ENCODE measurements at regions not wholly inside any gene's neighbourhood (a gene's known extent, or its start where the extent isn't known, plus 50 kb on each side); places are given as distances from the start of the nearest gene placed in this dataset.

GRCh38 chr2:75256485-75256884 lies 57.2 kb upstream of the TACR1 start:
- Histone ChIP-seq H3K4me2 (no peak overlapping the region), H3K9me2 (ENCODE audit: insufficient read depth) (0 out of 2 replicates have a peak, but pooled peaks cover 3% of the 10 kb centered on the region), H4K20me1 (replicated peaks; ENCODE audit: insufficient read depth) (no peaks in the 10 kb centered on the region), H3K79me2 (replicated peaks; ENCODE audit: insufficient read depth) (no peaks in the 10 kb centered on the region), H2AFZ (no peak overlapping the region), H3K36me3 (ENCODE audit: insufficient read depth) (peaks cover 11% of the 10 kb centered on the region; the same call in 1 of the 2 replicates), H3F3A (replicated peaks; ENCODE audit: low read depth) (no peaks in the 10 kb centered on the region), H3K27ac (ENCODE audit: low read depth) (no peak overlapping the region), H3K4me3 (no peak overlapping the region), H3K4me1 (ENCODE audit: insufficient read depth) (no peaks in the 10 kb centered on the region), H3K27me3 (ENCODE audit: insufficient read depth) (no peaks in the 10 kb centered on the region)
- DNase-seq (ENCODE audit: low spot score) = no peak
- no peak overlapping the region for H3K27ac Mint-ChIP-seq
- peaks cover 22% of the 10 kb centered on the region; the same call in 2 of the 3 replicates for H3K9me3 Mint-ChIP-seq
- H3K36me3 Mint-ChIP-seq (ENCODE audit: low read depth) = peaks cover 12% of the 10 kb centered on the region; the same call in 2 of the 3 replicates
- peaks cover 5% of the 10 kb centered on the region for H3K27me3 Mint-ChIP-seq (ENCODE audit: insufficient read depth, low read depth, poor library complexity)
- no peak overlapping the region for H3K4me3 Mint-ChIP-seq
- no peak for ATAC-seq
- H3K4me1 Mint-ChIP-seq = no peaks in the 10 kb centered on the region
- TF ChIP-seq STAT1 (IDR thresholded peaks at IDR 0.05; ENCODE audit: unreplicated experiment) (no peak), CREB1 (CRISPR knock-in tag; IDR thresholded peaks at IDR 0.05; ENCODE audit: low read depth) (no peak), EZH2 (IDR thresholded peaks at IDR 0.05; ENCODE audit: low read depth, unreplicated experiment) (no peak), NANOG (IDR thresholded peaks at IDR 0.05; ENCODE audit: borderline replicate concordance) (no peak), ZNF114 (CRISPR knock-in tag; IDR thresholded peaks at IDR 0.05) (no peak)

- Histone ChIP-seq H3K27ac (ENCODE audit: low read depth) (no peak overlapping the region), H3K4me3 (no peak overlapping the region), H3K27me3 (ENCODE audit: insufficient read depth) (no peaks in the 10 kb centered on the region), H3K9me2 (ENCODE audit: insufficient read depth) (no peaks in the 10 kb centered on the region), H3K36me3 (ENCODE audit: insufficient read depth) (peaks cover 8% of the 10 kb centered on the region; the same call in 1 of the 2 replicates), H3K79me2 (replicated peaks; ENCODE audit: insufficient read depth) (no peaks in the 10 kb centered on the region), H3K4me1 (ENCODE audit: insufficient read depth) (no peaks in the 10 kb centered on the region), H3F3A (replicated peaks; ENCODE audit: low read depth) (no peaks in the 10 kb centered on the region), H4K20me1 (replicated peaks; ENCODE audit: insufficient read depth) (no peaks in the 10 kb centered on the region), H3K4me2 (no peak overlapping the region), H2AFZ (no peak overlapping the region)
- DNase-seq (ENCODE audit: low spot score) (no peak), ATAC-seq (no peak)
- Mint-ChIP-seq H3K36me3 (ENCODE audit: low read depth) (peaks cover 9% of the 10 kb centered on the region), H3K4me1 (no peaks in the 10 kb centered on the region), H3K27me3 (ENCODE audit: insufficient read depth, low read depth, poor library complexity) (no peaks in the 10 kb centered on the region), H3K27ac (no peak overlapping the region), H3K9me3 (peaks cover 32% of the 10 kb centered on the region), H3K4me3 (no peak overlapping the region)
- TF ChIP-seq ZNF114 (CRISPR knock-in tag; IDR thresholded peaks at IDR 0.05) (no peak), ZNF331 (CRISPR knock-in tag; IDR thresholded peaks at IDR 0.05; ENCODE audit: low read depth) (no peak), EZH2 (IDR thresholded peaks at IDR 0.05; ENCODE audit: low read depth, unreplicated experiment) (no peak), REST (IDR thresholded peaks at IDR 0.05; ENCODE audit: unreplicated experiment) (no peak), CREB1 (CRISPR knock-in tag; IDR thresholded peaks at IDR 0.05; ENCODE audit: low read depth) (no peak), CTCF (conservative IDR thresholded peaks at IDR 0.05; ENCODE audit: low read depth in 2 of 2) (no peak)
These were observed 54.2 kb upstream of the TACR1 start for GRCh38 chr2:75253526-75253925.

Data from GM23338 (cell line).